ENCODE measurements at regions not wholly inside any gene's neighbourhood (a gene's known extent, or its start where the extent isn't known, plus 50 kb on each side); places are given as distances from the start of the nearest gene placed in this dataset.

GRCh38 chr9:117783828-117784227 lies 79.6 kb downstream of the TLR4 start:
- no peaks in the 10 kb centered on the region for H3K27me3 ChIP-seq (ENCODE audit: insufficient read depth in 3 of 3, low read length in 2 of 3)
- no peak for TF ChIP-seq CTCF (IDR thresholded peaks at IDR 0.05)
- DNase-seq (no peak), ATAC-seq (peak in 1 of 4 donors; percentile 22)
- WGBS, 3 donors: 48 to 70% (median 60%) methylated on average over 1 of the region's 1 CpG
- no peak overlapping the region for H3K4me3 ChIP-seq
- H3K36me3 ChIP-seq (ENCODE audit: insufficient read depth in 1 of 2, low read depth in 1 of 2): no peaks in the 10 kb centered on the region
- no peak overlapping the region for H3K27ac ChIP-seq
- H3K4me1 ChIP-seq: no peaks in the 10 kb centered on the region
- intact Hi-C loops (cut with DNase I): loop anchor here in 1 of 2 donors (10.0 kb wide), 1 partner anchor 139 kb away; no protein-coding TSS in a partner anchor
- H3K9me3 ChIP-seq: no peaks in the 10 kb centered on the region

DNA sequence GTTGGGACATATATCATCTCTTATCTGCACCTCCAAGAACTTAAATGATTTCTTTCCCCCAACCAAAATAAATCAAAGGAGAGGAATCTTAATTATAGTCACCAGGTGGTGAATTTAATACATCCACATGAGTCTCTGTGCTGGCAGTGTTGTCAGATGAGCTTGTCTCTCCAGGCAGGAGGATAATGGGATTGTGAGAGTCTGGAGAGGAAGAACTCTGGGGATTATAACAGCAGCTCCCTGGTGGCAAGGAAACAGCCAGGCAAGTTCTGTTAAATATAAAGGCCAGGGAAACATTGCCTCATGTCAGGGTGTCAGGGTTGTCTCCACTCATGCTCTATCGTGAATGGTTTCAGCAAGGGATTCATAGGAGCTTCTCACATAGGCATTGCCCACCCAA lies 80.8 kb downstream of the TLR4 start:
- H3K36me3 ChIP-seq (ENCODE audit: insufficient read depth in 1 of 2, low read depth in 1 of 2): no peaks in the 10 kb centered on the region
- H3K4me3 ChIP-seq: no peak overlapping the region
- intact Hi-C loops (cut with DNase I): loop anchor here in 1 of 2 donors (10.0 kb wide), 1 partner anchor 140 kb away; no protein-coding TSS in a partner anchor
- no peaks in the 10 kb centered on the region for H3K9me3 ChIP-seq
- ATAC-seq (no peak), DNase-seq (no peak)
- H3K27ac ChIP-seq: no peak overlapping the region
- H3K27me3 ChIP-seq (ENCODE audit: insufficient read depth in 3 of 3, low read length in 2 of 3): no peaks in the 10 kb centered on the region
- H3K4me1 ChIP-seq: no peaks in the 10 kb centered on the region
- 60 to 69% (median 63%) methylated on average over 1 of the region's 1 CpG for WGBS, 3 donors
- TF ChIP-seq CTCF (IDR thresholded peaks at IDR 0.05): no peak

DNA sequence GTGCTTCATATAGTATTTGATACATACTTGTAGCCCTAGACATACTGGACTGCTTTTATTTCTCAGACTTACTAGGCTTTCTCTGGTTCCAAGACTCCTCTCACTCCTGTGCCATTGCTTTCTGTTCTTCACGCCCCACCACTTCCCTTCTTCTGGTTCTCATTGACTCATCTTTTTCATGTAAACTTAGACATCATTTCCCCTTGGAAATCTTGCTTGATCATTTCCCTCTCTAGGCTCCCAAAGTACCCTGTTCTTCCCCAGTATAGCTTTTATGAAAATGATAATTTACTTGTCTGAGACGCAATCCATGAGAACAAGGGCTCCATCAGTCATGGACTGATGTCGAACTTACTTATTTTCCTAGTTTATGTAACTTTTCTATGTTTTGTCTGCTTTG lies 83.5 kb downstream of the TLR4 start:
- no peaks in the 10 kb centered on the region for H3K4me1 ChIP-seq
- no peaks in the 10 kb centered on the region for H3K36me3 ChIP-seq (ENCODE audit: insufficient read depth in 1 of 2, low read depth in 1 of 2)
- no peak overlapping the region for H3K4me3 ChIP-seq
- peaks cover 3% of the 10 kb centered on the region for H3K9me3 ChIP-seq
- DNase-seq (no peak), ATAC-seq (no peak)
- intact Hi-C loops (cut with DNase I): loop anchor here in 1 of 2 donors (10.0 kb wide), 1 partner anchor 143 kb away; no protein-coding TSS in a partner anchor
- TF ChIP-seq CTCF (IDR thresholded peaks at IDR 0.05): no peak
- no peak overlapping the region for H3K27ac ChIP-seq
- H3K27me3 ChIP-seq (ENCODE audit: insufficient read depth in 3 of 3, low read length in 2 of 3): no peaks in the 10 kb centered on the region
- 69 to 93% (median 92%) methylated on average over 3 of the region's 3 CpGs for WGBS, 3 donors

DNA sequence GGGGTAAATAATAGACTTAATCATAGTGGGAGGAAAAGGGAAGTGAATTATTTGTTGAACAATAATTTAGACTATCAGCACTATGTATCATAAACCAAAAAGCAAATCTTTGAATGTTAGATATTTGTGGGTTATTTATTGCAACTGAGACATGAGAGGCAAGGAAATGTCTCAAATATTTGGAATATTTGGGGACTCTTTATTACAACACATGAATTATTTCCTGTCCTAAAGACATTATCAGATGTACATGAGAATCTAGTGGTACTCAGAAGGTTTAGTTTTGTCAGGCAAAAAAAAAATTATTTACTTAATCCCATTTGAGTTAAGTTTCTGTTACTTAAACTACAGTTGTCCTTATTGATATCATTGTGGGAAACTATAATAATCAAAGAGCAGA lies 91.1 kb downstream of the TLR4 start:
- H3K4me1 ChIP-seq: no peaks in the 10 kb centered on the region
- intact Hi-C loops (cut with DNase I): no loop called here
- peaks cover 3% of the 10 kb centered on the region for H3K9me3 ChIP-seq
- no peak for DNase-seq
- H3K36me3 ChIP-seq (ENCODE audit: insufficient read depth in 1 of 2, low read depth in 1 of 2): no peaks in the 10 kb centered on the region
- no peak overlapping the region for H3K4me3 ChIP-seq
- no peak for ATAC-seq
- H3K27me3 ChIP-seq (ENCODE audit: insufficient read depth in 3 of 3, low read length in 2 of 3): no peaks in the 10 kb centered on the region
- no peak for TF ChIP-seq CTCF (IDR thresholded peaks at IDR 0.05)
- H3K27ac ChIP-seq: no peak overlapping the region

GRCh38 chr9:117796681-117797080 lies 92.5 kb downstream of the TLR4 start:
- DNase-seq (no peak), ATAC-seq (no peak)
- TF ChIP-seq CTCF (IDR thresholded peaks at IDR 0.05): no peak
- no peaks in the 10 kb centered on the region for H3K27me3 ChIP-seq (ENCODE audit: insufficient read depth in 3 of 3, low read length in 2 of 3)
- H3K27ac ChIP-seq: no peak overlapping the region
- no peaks in the 10 kb centered on the region for H3K36me3 ChIP-seq (ENCODE audit: insufficient read depth in 1 of 2, low read depth in 1 of 2)
- WGBS, 3 donors: 60 to 70% (median 67%) methylated on average over 2 of the region's 2 CpGs
- no peak overlapping the region for H3K4me3 ChIP-seq
- H3K9me3 ChIP-seq: no peaks in the 10 kb centered on the region
- no peaks in the 10 kb centered on the region for H3K4me1 ChIP-seq
- intact Hi-C loops (cut with DNase I): no loop called here

All from psoas muscle (tissue), 7 donors.